Activated CD8-positive, alpha-beta T cell treated with anti-CD3 and anti-CD28 coated beads for 36 hours (primary cell): ENCODE measurements at regions not wholly inside any gene's neighbourhood (a gene's known extent, or its start where the extent isn't known, plus 50 kb on each side); places are given as distances from the start of the nearest gene placed in this dataset.

ENCODE experiments used
- ATAC-seq: fragments of 200-7000 bp; cut with Tn5 transposase; one replicate; pipeline ENCODE4 v1.10.0; 2021; ENCODE audit warnings: mild to moderate bottlenecking, moderate library complexity
- CTCF ChIA-PET: fragments of 350-600 bp; sonication (Branson Sonifier 250); formaldehyde crosslinking; loops from one replicate; lab custom pipeline; 2021; ENCODE audit warnings: antibody characterized with exemption; lab: Charles Lee
- POLR2A ChIA-PET: fragments of 350-600 bp; sonication (Branson Sonifier 250); formaldehyde crosslinking; loops from one replicate; lab custom pipeline; 2021; ENCODE audit warnings: antibody characterized with exemption; lab: Charles Lee
- DNase-seq: peaks from one replicate; pipeline ENCODE4 v3.0.0-alpha.2; 2020
- H3K27ac Mint-ChIP-seq: one replicate; pipeline ENCODE4 v1.8.0; 2021; ENCODE audit warnings: mild to moderate bottlenecking, mixed read lengths
- H3K27me3 Mint-ChIP-seq: one replicate; pipeline ENCODE4 v1.8.0; 2021; ENCODE audit warnings: mixed read lengths
- H3K36me3 Mint-ChIP-seq: one replicate; pipeline ENCODE4 v1.8.0; 2021; ENCODE audit warnings: low read depth, mixed read lengths
- H3K4me1 Mint-ChIP-seq: one replicate; pipeline ENCODE4 v1.8.0; 2021; ENCODE audit warnings: low read depth, mixed read lengths
- H3K4me3 Mint-ChIP-seq: one replicate; pipeline ENCODE4 v1.8.0; 2021; ENCODE audit warnings: mild to moderate bottlenecking, moderate library complexity, mixed read lengths
- H3K9me3 Mint-ChIP-seq: one replicate; pipeline ENCODE4 v1.8.0; 2021; ENCODE audit warnings: mixed read lengths
- intact Hi-C: fragments of 100-400 bp; cut with micrococcal nuclease; formaldehyde crosslinking; loops from one replicate; pipeline ENCODE4 v1.10.0; 2022
- TF ChIP-seq, protein P1 (sequence below): fragments of 200-600 bp; IDR thresholded peaks from one replicate; pipeline ENCODE4 v1.8.0; 2022; ENCODE audit warnings: antibody characterized with exemption, mild to moderate bottlenecking

DNA sequence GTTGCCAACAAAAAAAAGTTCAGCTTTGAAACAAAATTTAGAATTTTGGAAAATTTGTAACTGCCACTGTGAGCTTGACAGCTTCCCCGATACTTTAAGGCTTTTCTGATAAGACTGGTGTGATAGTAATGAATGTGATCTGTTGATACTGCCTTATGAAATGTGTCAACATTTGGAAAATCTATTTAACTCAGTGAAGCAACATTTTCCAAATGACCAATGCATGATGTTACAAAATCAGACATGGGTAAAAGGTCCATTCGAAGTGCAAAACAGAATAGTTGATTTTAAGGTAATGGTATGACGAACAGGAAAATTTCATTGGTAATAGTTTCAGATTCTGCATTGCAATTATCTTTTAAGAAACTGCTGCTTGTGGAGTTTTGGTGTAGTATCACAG is 175.4 kb downstream of the SEM1 start:
- no peaks in the 10 kb centered on the region for H3K4me1 Mint-ChIP-seq
- TF ChIP-seq, protein P1, sequence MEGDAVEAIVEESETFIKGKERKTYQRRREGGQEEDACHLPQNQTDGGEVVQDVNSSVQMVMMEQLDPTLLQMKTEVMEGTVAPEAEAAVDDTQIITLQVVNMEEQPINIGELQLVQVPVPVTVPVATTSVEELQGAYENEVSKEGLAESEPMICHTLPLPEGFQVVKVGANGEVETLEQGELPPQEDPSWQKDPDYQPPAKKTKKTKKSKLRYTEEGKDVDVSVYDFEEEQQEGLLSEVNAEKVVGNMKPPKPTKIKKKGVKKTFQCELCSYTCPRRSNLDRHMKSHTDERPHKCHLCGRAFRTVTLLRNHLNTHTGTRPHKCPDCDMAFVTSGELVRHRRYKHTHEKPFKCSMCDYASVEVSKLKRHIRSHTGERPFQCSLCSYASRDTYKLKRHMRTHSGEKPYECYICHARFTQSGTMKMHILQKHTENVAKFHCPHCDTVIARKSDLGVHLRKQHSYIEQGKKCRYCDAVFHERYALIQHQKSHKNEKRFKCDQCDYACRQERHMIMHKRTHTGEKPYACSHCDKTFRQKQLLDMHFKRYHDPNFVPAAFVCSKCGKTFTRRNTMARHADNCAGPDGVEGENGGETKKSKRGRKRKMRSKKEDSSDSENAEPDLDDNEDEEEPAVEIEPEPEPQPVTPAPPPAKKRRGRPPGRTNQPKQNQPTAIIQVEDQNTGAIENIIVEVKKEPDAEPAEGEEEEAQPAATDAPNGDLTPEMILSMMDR, result no peak
- H3K9me3 Mint-ChIP-seq, result no peaks in the 10 kb centered on the region
- ChIA-PET CTCF (no interaction called here), POLR2A (no interaction called here)
- H3K27me3 Mint-ChIP-seq, result peaks cover 12% of the 10 kb centered on the region
- H3K4me3 Mint-ChIP-seq, result no peak overlapping the region
- no peak overlapping the region for H3K27ac Mint-ChIP-seq
- H3K36me3 Mint-ChIP-seq, result no peaks in the 10 kb centered on the region
- ATAC-seq (no peak), DNase-seq (no peak)
- intact Hi-C loops, result no loop called here

DNA sequence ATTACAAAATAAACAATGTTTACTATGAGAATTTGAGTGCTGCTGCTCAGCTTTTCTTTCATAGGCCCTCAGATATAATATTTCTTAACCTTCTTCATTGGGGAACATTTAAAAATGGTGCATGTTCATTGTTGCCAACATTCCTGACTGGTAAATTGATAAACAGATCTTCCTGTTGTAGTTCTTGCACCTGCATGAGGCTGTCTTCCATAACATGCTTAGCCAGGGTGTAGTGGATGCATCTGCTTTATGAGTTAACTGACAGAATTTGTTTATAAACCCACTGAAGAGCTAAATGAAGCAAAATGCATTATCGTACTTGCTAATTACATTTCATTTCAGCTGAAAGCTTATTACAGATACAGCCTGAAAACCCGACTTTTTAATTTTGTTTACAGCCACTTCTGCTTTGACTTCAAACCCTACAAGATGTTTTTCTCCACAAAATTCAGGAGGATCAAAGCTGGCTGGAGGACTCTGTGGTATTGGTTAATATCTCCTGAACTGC is 177.2 kb downstream of the SEM1 start:
- H3K36me3 Mint-ChIP-seq, result no peaks in the 10 kb centered on the region
- no peak for ATAC-seq
- DNase-seq, result no peak
- ChIA-PET CTCF (no interaction called here), POLR2A (no interaction called here)
- TF ChIP-seq, protein P1, result no peak
- H3K27ac Mint-ChIP-seq, result no peak overlapping the region
- intact Hi-C loops, result no loop called here
- no peak overlapping the region for H3K4me3 Mint-ChIP-seq
- H3K4me1 Mint-ChIP-seq, result no peaks in the 10 kb centered on the region
- H3K27me3 Mint-ChIP-seq, result peaks cover 10% of the 10 kb centered on the region
- no peaks in the 10 kb centered on the region for H3K9me3 Mint-ChIP-seq

GRCh38 chr7:96531331-96531730 is 178.3 kb downstream of the SEM1 start:
- ATAC-seq (no peak), DNase-seq (no peak)
- no peaks in the 10 kb centered on the region for H3K36me3 Mint-ChIP-seq
- no peak overlapping the region for H3K27ac Mint-ChIP-seq
- H3K27me3 Mint-ChIP-seq, result peaks cover 14% of the 10 kb centered on the region
- H3K9me3 Mint-ChIP-seq, result no peaks in the 10 kb centered on the region
- POLR2A ChIA-PET, result no interaction called here
- no peak overlapping the region for H3K4me3 Mint-ChIP-seq
- TF ChIP-seq, protein P1, result no peak
- intact Hi-C loops, result no loop called here
- CTCF ChIA-PET, result no interaction called here
- H3K4me1 Mint-ChIP-seq, result no peaks in the 10 kb centered on the region

DNA sequence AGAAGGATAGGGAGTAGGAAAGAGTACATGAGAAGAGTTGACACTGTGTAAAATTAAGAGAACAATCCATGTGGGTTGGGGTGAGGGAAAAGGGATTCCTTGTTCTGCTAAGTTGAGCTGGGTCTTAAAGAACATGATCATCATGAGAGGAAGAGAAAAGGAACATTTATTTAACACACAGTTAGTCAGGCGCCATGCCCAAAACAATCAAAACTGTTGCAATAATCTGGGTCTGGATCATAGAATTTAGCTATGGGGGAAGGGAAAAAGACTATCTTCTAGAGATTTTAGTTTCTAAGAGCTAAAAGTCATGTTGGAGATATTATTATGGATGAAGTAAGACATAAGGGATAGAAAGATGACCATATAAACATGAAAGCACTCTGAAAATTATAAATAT is 178.9 kb downstream of the SEM1 start:
- DNase-seq (no peak), ATAC-seq (no peak)
- CTCF ChIA-PET, result no interaction called here
- Mint-ChIP-seq H3K4me3 (no peak overlapping the region), H3K36me3 (no peaks in the 10 kb centered on the region), H3K27ac (no peak overlapping the region), H3K9me3 (no peaks in the 10 kb centered on the region), H3K27me3 (peaks cover 14% of the 10 kb centered on the region), H3K4me1 (no peaks in the 10 kb centered on the region)
- TF ChIP-seq, protein P1, result no peak
- intact Hi-C loops, result no loop called here
- POLR2A ChIA-PET, result no interaction called here

DNA sequence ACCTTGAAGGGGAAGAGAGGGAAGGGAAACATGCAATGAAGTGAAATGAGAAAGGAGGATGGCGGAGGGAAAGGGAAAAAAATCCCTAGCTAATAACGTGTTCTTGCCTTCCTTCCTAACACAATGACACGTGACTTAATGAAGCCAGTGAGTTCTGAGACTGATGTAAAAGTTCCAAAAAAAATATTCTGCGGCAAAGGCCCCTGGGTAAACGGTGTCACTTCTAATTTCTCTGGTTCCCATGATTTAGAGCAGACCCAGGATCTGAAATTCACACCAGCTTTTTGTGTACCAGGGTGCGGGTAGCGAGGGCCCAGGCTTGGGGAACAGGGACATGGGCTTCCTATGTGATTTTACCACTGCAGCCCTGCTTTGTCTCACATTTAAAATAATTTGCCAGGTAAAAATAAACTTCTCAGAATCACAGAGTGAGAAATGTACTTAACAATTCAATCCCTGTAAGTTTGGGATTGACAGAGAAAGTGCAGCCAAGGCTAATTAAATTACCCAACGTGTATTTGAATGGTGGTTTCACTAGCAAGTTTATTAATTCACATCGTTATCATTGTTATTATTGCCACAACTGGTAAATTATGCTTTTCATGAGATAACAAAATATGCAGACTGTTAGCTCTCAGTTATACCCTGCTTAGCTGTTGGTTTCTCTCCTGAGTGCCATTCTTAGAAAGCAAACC is 182.4 kb downstream of the SEM1 start:
- ChIA-PET POLR2A (no interaction called here), CTCF (interaction anchor here (1.0 kb wide), 1 partner anchor 500 kb away, joined by 7 read pairs; no protein-coding TSS in a partner anchor)
- DNase-seq (no peak), ATAC-seq (no peak)
- H3K4me3 Mint-ChIP-seq, result no peak overlapping the region
- H3K27ac Mint-ChIP-seq, result no peak overlapping the region
- peaks cover 12% of the 10 kb centered on the region for H3K27me3 Mint-ChIP-seq
- H3K4me1 Mint-ChIP-seq, result no peaks in the 10 kb centered on the region
- H3K9me3 Mint-ChIP-seq, result no peaks in the 10 kb centered on the region
- intact Hi-C loops, result no loop called here
- TF ChIP-seq, protein P1, result no peak
- H3K36me3 Mint-ChIP-seq, result no peaks in the 10 kb centered on the region
